HepG2 (cell line): ENCODE measurements at regions not wholly inside any gene's neighbourhood (a gene's known extent, or its start where the extent isn't known, plus 50 kb on each side); places are given as distances from the start of the nearest gene placed in this dataset.

Source experiments
- ATAC-seq: fragments of 200-7000 bp; cut with Tn5 transposase; 3 replicates; pipeline ENCODE4 v1.9.1; 2020; ENCODE audit warnings: mild to moderate bottlenecking, moderate library complexity
- BruUV-seq: library from RNA; stranded (reverse); fragments of 400-500 nt; replicated peaks from 2 replicates; lab custom pipeline; 2021; lab: Mats Ljungman, UMichigan
- CTCF ChIA-PET: fragments of 300-600 bp; formaldehyde crosslinking; extraction: SDS; loops from one replicate; lab custom pipeline; 2021; ENCODE audit warnings: low total read pairs, inconsistent platforms, low intra/inter-chr PET ratio; lab: Yijun Ruan, JAX
- POLR2A ChIA-PET: fragments of 350-600 bp; sonication (Branson Sonifier 250); formaldehyde crosslinking; loops from one replicate; lab custom pipeline; 2020; ENCODE audit warnings: antibody characterized with exemption, inconsistent platforms; lab: Yijun Ruan, JAX
- DNase-seq: peaks from one replicate; pipeline ENCODE4 v3.0.0-alpha.2; 2015; ENCODE audit warnings: low spot score
- FAIRE-seq: peaks from 3 replicates; lab custom pipeline; 2011; peaks lifted over from hg19 to GRCh38; lab: Jason Lieb, UNC
- H2AFZ ChIP-seq: one replicate; pipeline ENCODE4 v1.6.1; 2011; ENCODE audit warnings: low read length, inconsistent platforms
- H3K27ac ChIP-seq: fragments of 300-600 bp; 3 replicates; pipeline ENCODE4 v1.8.0; 2011; ENCODE audit warnings: mixed run types, mild to moderate bottlenecking, mixed read lengths, low read length, inconsistent platforms; ENCODE audit not compliant: insufficient read depth; ENCODE audit errors: extremely low read length
- H3K27me3 ChIP-seq, 2 experiments: fragments of 200-600 bp in 1 of 2; 2 replicates in 1 of 2; 3 replicates in 1 of 2; pipeline versions ENCODE4 v1.6.0 to v1.8.0; 2011; ENCODE audit warnings: low read length in 2 of 2, mild to moderate bottlenecking in 2 of 2, moderate library complexity in 2 of 2, inconsistent platforms in 1 of 2; ENCODE audit not compliant: insufficient read depth in 2 of 2, control insufficient read depth in 1 of 2
- H3K36me3 ChIP-seq, 2 experiments: fragments of 200-600 bp in 1 of 2; replicated peaks in 1 of 2; 2 replicates in 1 of 2; 3 replicates in 1 of 2; pipeline versions ENCODE4 v1.5.1 to v1.8.0; 2011; ENCODE audit warnings: low read length in 2 of 2, inconsistent platforms in 1 of 2; ENCODE audit not compliant: insufficient read depth in 2 of 2, control insufficient read depth in 1 of 2
- H3K4me1 ChIP-seq: 2 replicates; pipeline ENCODE4 v1.5.1; 2012; ENCODE audit warnings: low read length, inconsistent platforms; ENCODE audit not compliant: insufficient read depth
- H3K4me2 ChIP-seq: 2 replicates; pipeline ENCODE4 v1.6.0; 2011; ENCODE audit warnings: low read depth, low read length, inconsistent platforms
- H3K4me3 ChIP-seq, 3 experiments: fragments of 200-600 bp in 1 of 3; sonication (generic), shearing (Covaris generic) in 1 of 3; replicated peaks in 1 of 3; 2 replicates each; pipeline ENCODE4 v1.5.1; 2011 to 2016; ENCODE audit warnings: low read length in 3 of 3, inconsistent platforms in 2 of 3, low read depth in 2 of 3, mild to moderate bottlenecking in 2 of 3, control low read depth in 1 of 3, mixed read lengths in 1 of 3; ENCODE audit not compliant: insufficient read depth in 1 of 3
- H3K79me2 ChIP-seq: one replicate; pipeline ENCODE4 v1.6.1; 2011; ENCODE audit warnings: low read length, inconsistent platforms; ENCODE audit not compliant: insufficient read depth
- H3K9ac ChIP-seq: 2 replicates; pipeline ENCODE4 v1.6.0; 2011; ENCODE audit warnings: mild to moderate bottlenecking, low read depth, low read length, inconsistent platforms; ENCODE audit not compliant: insufficient read depth
- H3K9me3 ChIP-seq: 2 replicates; pipeline ENCODE4 v1.5.1; 2012; ENCODE audit warnings: mild to moderate bottlenecking, low read length
- H4K20me1 ChIP-seq: 2 replicates; pipeline ENCODE4 v1.6.0; 2011; ENCODE audit warnings: inconsistent platforms, mild to moderate bottlenecking, low read length, moderate library complexity; ENCODE audit not compliant: insufficient read depth
- ARID4A ChIP-seq: sonication (generic); formaldehyde crosslinking; IDR thresholded peaks from 2 replicates; pipeline ENCODE4 v1.5.0; 2020; ENCODE audit warnings: mild to moderate bottlenecking, missing genetic modification reagents, borderline replicate concordance
- ATAD3A ChIP-seq: sonication (generic); formaldehyde crosslinking; IDR thresholded peaks from 2 replicates; pipeline ENCODE4 v1.4.0; 2020; ENCODE audit warnings: missing genetic modification reagents
- FOXA1 ChIP-seq, 2 experiments: fragments of 450-650 bp in 1 of 2; sonication (generic) in 1 of 2; formaldehyde crosslinking in 1 of 2; IDR thresholded peaks; 2 replicates each; pipeline versions ENCODE4 v1.4.0 to v1.6.1; 2016 to 2020; ENCODE audit warnings: missing genetic modification reagents in 1 of 2
- KLF15 ChIP-seq: sonication (generic); formaldehyde crosslinking; IDR thresholded peaks from 2 replicates; pipeline ENCODE4 v1.8.1; 2023; ENCODE audit warnings: borderline replicate concordance, mild to moderate bottlenecking, inconsistent platforms, missing genetic modification reagents, mixed read lengths
- RAD21 ChIP-seq: fragments of 450-650 bp; formaldehyde crosslinking; IDR thresholded peaks from 2 replicates; pipeline ENCODE4 v1.5.0; 2020; ENCODE audit warnings: mild to moderate bottlenecking
- ZFP36 ChIP-seq: fragments of 150-350 bp; IDR thresholded peaks from 2 replicates; pipeline ENCODE4 v1.6.1; 2018; ENCODE audit warnings: borderline replicate concordance, low read length, low read depth; ENCODE audit not compliant: partially characterized antibody
- ZNF121 ChIP-seq: sonication (generic); formaldehyde crosslinking; IDR thresholded peaks from 2 replicates; pipeline ENCODE4 v1.5.0; 2020; ENCODE audit warnings: mild to moderate bottlenecking, missing genetic modification reagents
- WGBS: methylation state at CpG from one replicate; pipeline ENCODE4 v1.1.6; 2017; ENCODE audit warnings: low lambda C conversion rate; 5-methylcytosine and 5-hydroxymethylcytosine counted together
- in situ Hi-C: cut with HindIII; loops from 2 replicates; pipeline ENCODE4 v1.10.0; 2017; ENCODE audit warnings: low pct_unique_long_range_greater_than_20kb; ENCODE audit not compliant: extremely low pct_ligation_motif_present
- intact Hi-C: fragments of 100-400 bp; cut with micrococcal nuclease; formaldehyde crosslinking; loops from one replicate; pipeline ENCODE4 v1.10.0; 2022; ENCODE audit not compliant: unreplicated experiment

- no peak overlapping the region for H2AFZ ChIP-seq
- FAIRE-seq: no peak
- CTCF ChIA-PET: no interaction called here
These were observed 54.6 kb downstream of the ARL4A start for GRCh38 chr7:12741951-12742575.

More at GRCh38 chr7:12741951-12742575, 54.6 kb downstream of the ARL4A start:
- in situ Hi-C loops: no loop called here
- Histone ChIP-seq H4K20me1 (no peaks in the 10 kb centered on the region), H3K79me2 (no peaks in the 10 kb centered on the region), H3K36me3 (no peaks in the 10 kb centered on the region), H3K9ac (no peak overlapping the region), H3K4me1 (no peaks in the 10 kb centered on the region), H3K27me3 (no peaks in the 10 kb centered on the region), H3K9me3 (no peaks in the 10 kb centered on the region), H3K4me3 (no peak overlapping the region)
- DNase-seq (no peak), ATAC-seq (no peak)
- WGBS: 0% methylated on average over 1 of the region's 1 CpG
- BruUV-seq: no TSS peak
- intact Hi-C loops: no loop called here
- TF ChIP-seq ZNF121 (CRISPR knock-in tag) (no peak), ATAD3A (CRISPR knock-in tag) (no peak), ARID4A (CRISPR knock-in tag) (no peak), ZFP36 (no peak), FOXA1 (IDR thresholded peaks at IDR 0.05) (no peak), FOXA1 (CRISPR knock-in tag; IDR thresholded peaks at IDR 0.05) (no peak), KLF15 (CRISPR knock-in tag) (no peak), RAD21 (CRISPR knock-in tag) (no peak)
- TF ChIP-seq, all 625 proteins: peak for 0
- Histone ChIP-seq H3K27ac (no peak overlapping the region), H3K4me2 (no peak overlapping the region)
- POLR2A ChIA-PET: no interaction called here
